ENCODE measurements at regions not wholly inside any gene's neighbourhood (a gene's known extent, or its start where the extent isn't known, plus 50 kb on each side); places are given as distances from the start of the nearest gene placed in this dataset.

- no peak for DNase-seq (ENCODE audit: low read depth in 2 of 3, low spot score in 2 of 3)
Observed at GRCh38 chr2:133717497-133717896, 149.2 kb upstream of the NCKAP5 start.

DNA sequence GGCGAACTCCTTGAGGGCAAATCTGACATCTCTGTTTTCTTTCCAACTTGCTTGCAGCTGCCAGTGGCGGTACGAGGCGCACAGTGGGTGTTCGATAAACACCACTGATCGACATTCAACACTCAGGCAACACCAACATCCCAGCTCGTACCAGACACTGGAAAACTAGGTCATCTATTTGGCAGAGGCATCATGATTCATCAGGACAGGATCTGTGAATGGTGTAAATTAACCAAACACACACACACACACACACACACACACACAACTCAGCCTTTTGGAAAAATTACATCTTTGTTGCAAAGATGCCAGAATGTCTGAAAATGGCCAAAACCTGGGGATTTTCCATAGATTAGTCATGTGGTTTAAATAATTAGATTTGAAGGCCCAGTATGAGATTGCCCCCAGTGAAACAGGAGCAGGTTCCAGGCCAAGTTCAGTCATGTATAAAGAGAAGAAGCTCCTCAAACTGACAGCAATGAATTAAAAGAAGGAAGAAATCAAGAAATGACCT lies 150.5 kb upstream of the NCKAP5 start:
- DNase-seq (ENCODE audit: low read depth in 2 of 3, low spot score in 2 of 3) = no peak

DNA sequence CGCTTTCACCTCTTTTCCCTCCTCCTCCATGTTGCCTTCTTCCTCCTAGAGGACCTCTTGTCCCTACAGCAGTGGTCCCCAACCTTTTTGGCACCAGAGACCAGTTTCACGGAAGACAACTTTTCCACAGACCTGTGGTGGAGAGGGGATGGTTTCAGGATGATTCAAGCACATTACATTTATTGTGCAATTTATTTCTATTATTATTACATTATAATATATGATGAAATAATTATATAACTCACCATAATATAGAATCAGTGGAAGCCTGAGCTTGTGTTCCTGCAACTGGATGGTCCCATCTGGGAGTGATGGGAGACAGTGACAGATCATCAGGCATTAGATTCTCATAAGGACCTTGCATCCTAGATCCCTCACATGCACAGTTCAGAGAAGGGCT lies 152.2 kb upstream of the NCKAP5 start:
- DNase-seq (ENCODE audit: low read depth in 2 of 3, low spot score in 2 of 3) = no peak

DNA sequence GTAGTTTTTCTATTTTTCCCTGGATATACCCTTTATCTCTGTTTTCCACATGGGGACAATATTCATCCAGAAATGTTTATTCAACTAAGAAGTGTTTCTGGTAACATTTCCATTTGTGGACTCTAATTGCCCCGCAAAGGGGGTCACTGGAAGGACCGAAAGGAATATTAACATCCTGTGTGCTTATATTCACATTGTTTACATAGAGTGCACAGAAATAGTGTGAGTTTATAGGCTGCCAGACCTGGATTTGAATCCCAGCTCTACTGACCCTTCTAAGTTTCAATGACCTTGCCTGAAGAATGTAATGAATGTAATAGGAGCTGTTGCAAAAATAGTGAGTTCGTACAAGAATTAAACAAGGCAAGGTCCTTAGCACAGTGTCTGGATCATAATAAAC lies 152.9 kb upstream of the NCKAP5 start:
- no peak for DNase-seq (ENCODE audit: low read depth in 2 of 3, low spot score in 2 of 3)

- no peak for DNase-seq (ENCODE audit: low read depth in 2 of 3, low spot score in 2 of 3)
Observed at GRCh38 chr2:133723133-133723532, 154.9 kb upstream of the NCKAP5 start.

- no peak for DNase-seq (ENCODE audit: low read depth in 2 of 3, low spot score in 2 of 3)
Observed at GRCh38 chr2:133726973-133727372, 158.7 kb upstream of the NCKAP5 start.

- DNase-seq (ENCODE audit: low read depth in 2 of 3, low spot score in 2 of 3) = no peak
Observed at GRCh38 chr2:133732059-133732458, 163.8 kb upstream of the NCKAP5 start.

- no peak for DNase-seq (ENCODE audit: low read depth in 2 of 3, low spot score in 2 of 3)
Observed at GRCh38 chr2:133732982-133733900, 165.0 kb upstream of the NCKAP5 start.

GRCh38 chr2:133733901-133734255 lies 165.6 kb upstream of the NCKAP5 start:
- DNase-seq (ENCODE audit: low read depth in 2 of 3, low spot score in 2 of 3) = no peak

GRCh38 chr2:133734716-133735495 lies 166.6 kb upstream of the NCKAP5 start:
- DNase-seq (ENCODE audit: low read depth in 2 of 3, low spot score in 2 of 3) = no peak

GRCh38 chr2:133736674-133737073 lies 168.4 kb upstream of the NCKAP5 start:
- no peak for DNase-seq (ENCODE audit: low read depth in 2 of 3, low spot score in 2 of 3)

DNA sequence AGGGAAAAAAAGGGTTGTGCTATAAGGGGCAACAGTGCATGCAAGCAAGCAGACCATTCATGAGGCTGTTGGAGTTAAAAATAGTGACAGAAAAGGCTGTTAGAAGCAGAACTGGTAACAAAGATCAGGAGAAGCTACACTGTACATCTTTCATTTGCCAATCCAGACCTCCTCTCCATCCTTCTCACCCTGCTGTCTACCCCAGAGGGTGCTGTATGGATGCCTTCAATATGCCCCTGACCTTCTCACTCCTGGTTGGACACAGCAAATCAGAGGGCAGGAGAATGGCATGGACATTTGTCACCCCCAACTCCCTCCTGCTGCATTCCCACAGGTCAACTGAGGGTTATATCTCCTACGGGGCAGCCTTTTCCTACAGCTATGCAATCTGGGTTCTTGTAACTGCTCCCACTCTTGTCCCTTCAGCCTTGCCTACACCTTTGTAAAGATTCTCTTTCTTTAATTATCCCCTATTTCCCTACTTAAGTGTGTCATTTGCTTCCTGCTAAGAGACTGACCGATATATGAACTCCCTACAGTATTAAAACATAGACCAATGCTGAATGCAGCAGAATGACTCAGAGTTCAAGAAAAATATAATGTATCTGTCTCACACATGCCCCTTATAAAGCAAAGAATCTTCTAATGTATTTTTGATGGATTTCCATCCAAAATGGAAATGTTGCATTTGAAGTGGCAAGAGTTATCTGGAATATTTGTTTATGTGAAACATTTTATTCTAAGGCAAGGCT lies 169.2 kb upstream of the NCKAP5 start:
- no peak for DNase-seq (ENCODE audit: low read depth in 2 of 3, low spot score in 2 of 3)

- no peak for DNase-seq (ENCODE audit: low read depth in 2 of 3, low spot score in 2 of 3)
Observed at GRCh38 chr2:133739039-133739438, 170.8 kb upstream of the NCKAP5 start.

- no peak for DNase-seq (ENCODE audit: low read depth in 2 of 3, low spot score in 2 of 3)
Observed at GRCh38 chr2:133740500-133740899, 172.2 kb upstream of the NCKAP5 start.

DNA sequence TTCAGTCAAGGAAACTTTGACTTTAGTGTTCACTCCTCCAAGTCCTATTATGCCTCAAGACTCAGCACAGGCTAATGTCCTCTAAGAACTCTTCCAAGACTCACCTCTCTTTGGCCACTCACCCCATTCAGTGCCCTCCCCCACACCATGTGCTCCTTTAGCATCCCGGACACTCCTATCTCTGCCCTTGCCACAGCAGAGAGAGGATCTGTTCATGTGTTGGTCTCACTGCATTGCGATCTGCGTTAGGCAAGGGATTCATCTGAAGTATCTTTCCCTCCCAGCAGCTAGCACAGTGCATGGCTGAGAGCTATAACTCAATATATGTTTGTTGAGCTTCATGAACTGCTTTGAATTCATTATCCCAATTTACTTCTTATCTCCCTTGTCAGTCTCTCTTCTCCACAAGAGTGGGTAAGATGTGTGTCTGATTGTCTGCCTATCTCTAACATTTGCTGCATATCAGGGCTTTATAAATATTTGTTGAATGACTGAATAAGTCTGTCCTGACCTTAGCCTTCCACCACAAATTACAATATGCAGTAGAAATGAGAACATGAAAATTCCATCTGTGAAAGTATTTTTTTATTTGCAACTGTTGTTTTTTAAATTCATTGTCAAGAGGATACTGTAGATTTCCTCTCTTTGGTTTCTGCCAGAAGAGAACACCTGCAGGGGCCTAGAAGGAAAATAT lies 179.9 kb upstream of the NCKAP5 start:
- DNase-seq (ENCODE audit: low read depth in 2 of 3, low spot score in 2 of 3) = no peak

- DNase-seq (ENCODE audit: low read depth in 2 of 3, low spot score in 2 of 3) = no peak
Observed at GRCh38 chr2:133753665-133754064, 185.4 kb upstream of the NCKAP5 start.

DNA sequence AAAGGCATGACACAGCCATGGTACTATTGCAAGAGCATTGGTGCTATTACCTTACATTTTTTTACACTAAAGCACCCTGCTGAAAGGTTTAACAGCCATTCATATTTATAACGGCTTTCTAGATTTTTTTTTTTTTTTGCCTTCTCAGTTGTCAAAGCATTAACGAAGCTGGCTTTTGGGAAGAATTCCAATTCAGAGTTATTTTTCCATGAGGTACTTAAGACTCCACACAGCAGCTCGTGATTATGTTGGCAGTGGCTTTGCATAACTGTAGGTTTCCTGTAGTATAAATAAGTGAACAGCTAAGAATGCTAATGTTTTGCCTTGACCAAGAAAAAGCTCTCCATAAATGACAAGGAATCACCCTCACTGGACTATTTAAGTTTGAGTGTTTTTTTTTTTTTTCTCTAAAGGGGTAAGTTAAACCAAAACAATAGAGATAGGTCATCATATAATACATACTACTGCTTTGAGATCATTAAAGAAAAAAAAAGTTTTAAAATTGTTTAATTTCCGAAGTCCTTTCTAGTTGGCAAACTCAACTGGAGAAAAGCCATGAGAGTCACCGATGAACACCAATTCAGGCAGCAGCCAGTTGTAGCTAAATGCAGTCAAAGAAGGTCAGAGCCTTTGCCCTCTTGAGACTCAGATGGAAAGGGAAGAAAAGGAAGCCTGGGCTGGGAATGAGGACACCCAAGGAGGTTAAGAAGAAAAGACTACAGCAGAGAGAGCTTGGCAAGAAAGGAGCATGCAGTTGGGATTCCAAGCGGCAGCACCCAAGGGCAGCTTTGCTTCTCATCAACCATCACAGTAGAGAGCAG lies 187.4 kb upstream of the NCKAP5 start:
- no peak for DNase-seq (ENCODE audit: low read depth in 2 of 3, low spot score in 2 of 3)

- DNase-seq (ENCODE audit: low read depth in 2 of 3, low spot score in 2 of 3) = no peak
Observed at GRCh38 chr2:133756833-133757232, 188.6 kb upstream of the NCKAP5 start.

GRCh38 chr2:133760376-133760775 lies 192.1 kb upstream of the NCKAP5 start:
- no peak for DNase-seq (ENCODE audit: low read depth in 2 of 3, low spot score in 2 of 3)

GRCh38 chr2:133765658-133766057 lies 197.4 kb upstream of the NCKAP5 start:
- no peak for DNase-seq (ENCODE audit: low read depth in 2 of 3, low spot score in 2 of 3)
